HG03469 (cell line): ENCODE measurements at regions not wholly inside any gene's neighbourhood (a gene's known extent, or its start where the extent isn't known, plus 50 kb on each side); places are given as distances from the start of the nearest gene placed in this dataset.

Experiments
- ATAC-seq: cut with Tn5 transposase; IDR thresholded peaks from one replicate; pipeline ENCODE4 v1.9.1; 2021; ENCODE audit warnings: mild to moderate bottlenecking, moderate library complexity, moderate number of reproducible peaks; ENCODE audit not compliant: unreplicated experiment

DNA sequence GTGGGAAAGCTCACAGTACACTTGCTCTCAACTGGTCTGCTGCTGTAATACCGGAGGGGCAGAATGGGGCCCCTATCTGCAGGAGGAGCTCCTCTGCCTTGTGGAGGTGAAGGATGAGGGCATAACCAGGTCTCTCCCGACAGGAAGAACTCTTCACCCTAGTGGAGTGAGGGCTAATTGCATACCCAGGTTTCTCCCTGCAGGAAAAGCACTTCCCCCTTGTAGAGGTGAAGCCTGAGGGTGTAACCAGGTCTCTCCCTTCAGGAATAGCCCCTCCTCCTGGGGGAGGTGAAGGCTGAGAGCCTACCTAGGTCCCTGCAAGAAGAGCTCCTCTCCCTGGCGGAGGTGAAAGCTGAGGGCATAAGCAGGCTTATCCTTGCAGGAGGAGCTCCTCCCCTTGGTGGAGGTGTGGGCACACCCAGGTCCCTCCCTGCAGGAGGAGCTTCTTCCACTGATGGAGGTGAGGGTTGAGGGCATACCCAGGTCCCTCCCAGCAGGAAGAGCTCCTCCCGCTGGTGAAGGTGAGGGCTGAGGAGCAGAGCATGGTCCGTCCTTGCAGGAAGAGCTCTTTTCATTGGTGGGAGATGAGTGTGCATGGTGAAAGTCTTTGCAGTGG, 954.1 kb downstream of the NLGN4Y start:
- no peak for ATAC-seq

GRCh38 chrY:15500536-15500935, 976.2 kb downstream of the NLGN4Y start:
- no peak for ATAC-seq

GRCh38 chrY:15501181-15501580, 976.9 kb downstream of the NLGN4Y start:
- ATAC-seq = no peak

DNA sequence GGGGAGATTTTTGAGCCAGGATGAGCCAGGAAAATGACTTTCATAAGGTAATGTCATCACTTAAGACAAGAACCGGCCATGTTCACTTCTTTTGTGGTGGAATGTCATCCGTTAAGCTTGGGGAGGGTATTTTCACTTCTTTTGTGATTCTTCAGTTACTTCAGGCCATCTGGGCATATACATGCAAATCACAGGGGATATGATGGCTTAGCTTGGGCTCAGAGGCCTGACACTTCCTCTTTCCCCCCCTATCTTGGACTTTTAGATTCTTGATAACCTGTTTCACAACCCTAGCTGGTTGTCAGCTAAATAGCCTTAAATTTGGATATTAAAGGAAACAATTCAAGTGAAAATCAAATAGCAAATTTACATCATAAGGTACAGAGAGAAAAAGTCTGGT, 986.0 kb downstream of the NLGN4Y start:
- no peak for ATAC-seq

- ATAC-seq = no peak
Observed at GRCh38 chrY:15510984-15511650, 986.8 kb downstream of the NLGN4Y start.

DNA sequence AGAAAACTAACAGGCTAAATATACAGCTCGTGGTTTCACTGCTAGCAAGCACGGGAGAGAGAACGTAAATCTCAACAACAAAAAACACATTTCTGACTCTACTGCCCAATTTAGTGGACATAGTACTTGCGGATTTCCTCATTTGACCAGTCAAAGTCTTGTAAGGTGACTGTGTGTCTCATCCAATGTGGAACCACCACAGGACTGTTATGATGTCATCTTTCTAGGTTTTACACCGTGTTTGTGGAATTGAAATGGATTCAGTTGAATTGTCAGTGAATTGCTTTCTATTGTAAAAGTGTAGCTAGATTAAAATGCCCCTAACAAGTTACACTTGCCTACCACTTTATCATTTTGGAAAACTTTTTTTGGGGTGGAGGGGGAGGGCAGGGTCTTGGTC, 1010.8 kb downstream of the NLGN4Y start:
- no peak for ATAC-seq

- ATAC-seq = peak; percentile 44
Observed at GRCh38 chrY:15535784-15536511, 1011.6 kb downstream of the NLGN4Y start.

DNA sequence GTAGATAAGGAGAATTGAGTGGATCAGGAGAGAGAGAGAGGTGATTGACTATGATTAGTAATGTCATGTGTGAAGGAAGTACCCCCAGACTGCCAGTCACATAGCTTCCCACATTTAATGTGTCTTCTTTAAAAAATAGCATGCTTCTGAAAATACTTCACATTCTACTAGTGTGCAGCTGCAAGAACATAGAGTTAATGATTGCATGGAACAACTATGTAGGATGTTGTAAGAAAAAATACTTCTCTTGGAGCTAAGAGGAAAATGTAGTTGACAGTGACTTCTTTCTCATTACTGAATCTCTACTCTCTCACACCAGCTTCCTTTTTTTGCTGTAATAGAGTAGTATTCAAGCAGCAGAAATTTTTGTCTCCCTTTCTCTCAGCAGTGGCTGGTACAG, 1016.2 kb downstream of the NLGN4Y start:
- ATAC-seq = no peak

DNA sequence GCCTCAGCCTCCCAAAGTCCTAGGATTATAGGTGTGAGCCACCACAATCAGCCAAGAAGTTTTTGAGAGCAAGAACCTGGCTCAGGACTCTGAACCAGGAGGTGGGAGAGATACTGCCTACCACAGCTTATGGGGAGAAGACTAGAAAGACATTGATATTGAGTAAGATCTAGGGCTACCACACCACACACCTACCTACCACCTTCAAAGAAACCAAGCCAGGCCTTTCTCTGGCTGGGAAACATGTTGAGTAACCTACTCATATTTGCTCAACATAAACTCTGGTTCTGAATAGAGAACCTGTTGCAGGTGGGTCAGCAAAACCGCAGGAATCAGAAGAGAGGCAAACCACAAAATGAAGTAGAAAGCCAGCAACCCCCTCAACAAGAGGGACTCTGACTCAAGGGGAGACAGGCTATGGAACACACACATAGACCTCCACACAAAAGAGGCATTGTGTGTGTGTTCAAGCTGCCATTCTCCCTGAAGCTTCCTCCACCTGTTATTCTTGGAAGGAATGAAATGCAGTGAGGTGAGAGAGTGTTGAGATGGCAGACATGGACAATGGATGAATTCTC, 1021.9 kb downstream of the NLGN4Y start:
- ATAC-seq = no peak

DNA sequence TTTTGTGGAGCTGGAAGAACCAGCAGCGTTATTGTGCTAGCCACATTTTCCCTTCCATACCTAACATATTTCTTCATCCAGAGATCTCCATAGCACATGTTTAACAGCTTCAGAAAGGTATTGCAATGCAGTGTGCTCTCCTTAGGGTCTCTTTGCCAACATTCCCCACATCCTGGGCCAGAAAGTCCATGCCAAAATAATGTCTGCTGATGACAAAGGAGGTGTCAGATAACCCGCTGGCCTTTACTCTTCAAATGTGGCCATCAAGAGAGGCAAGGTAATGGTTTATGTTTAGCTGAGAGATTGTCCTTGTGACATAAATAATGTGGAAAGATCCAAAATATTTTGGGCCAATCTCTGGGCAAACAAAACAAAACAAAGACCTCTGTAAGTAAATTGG, 1027.7 kb downstream of the NLGN4Y start:
- no peak for ATAC-seq

- no peak for ATAC-seq
Observed at GRCh38 chrY:15554991-15555390, 1030.7 kb downstream of the NLGN4Y start.

- ATAC-seq = no peak
Observed at GRCh38 chrY:15559169-15559568, 1034.8 kb downstream of the NLGN4Y start.

GRCh38 chrY:15560840-15561239, 1036.5 kb downstream of the NLGN4Y start:
- ATAC-seq = no peak

DNA sequence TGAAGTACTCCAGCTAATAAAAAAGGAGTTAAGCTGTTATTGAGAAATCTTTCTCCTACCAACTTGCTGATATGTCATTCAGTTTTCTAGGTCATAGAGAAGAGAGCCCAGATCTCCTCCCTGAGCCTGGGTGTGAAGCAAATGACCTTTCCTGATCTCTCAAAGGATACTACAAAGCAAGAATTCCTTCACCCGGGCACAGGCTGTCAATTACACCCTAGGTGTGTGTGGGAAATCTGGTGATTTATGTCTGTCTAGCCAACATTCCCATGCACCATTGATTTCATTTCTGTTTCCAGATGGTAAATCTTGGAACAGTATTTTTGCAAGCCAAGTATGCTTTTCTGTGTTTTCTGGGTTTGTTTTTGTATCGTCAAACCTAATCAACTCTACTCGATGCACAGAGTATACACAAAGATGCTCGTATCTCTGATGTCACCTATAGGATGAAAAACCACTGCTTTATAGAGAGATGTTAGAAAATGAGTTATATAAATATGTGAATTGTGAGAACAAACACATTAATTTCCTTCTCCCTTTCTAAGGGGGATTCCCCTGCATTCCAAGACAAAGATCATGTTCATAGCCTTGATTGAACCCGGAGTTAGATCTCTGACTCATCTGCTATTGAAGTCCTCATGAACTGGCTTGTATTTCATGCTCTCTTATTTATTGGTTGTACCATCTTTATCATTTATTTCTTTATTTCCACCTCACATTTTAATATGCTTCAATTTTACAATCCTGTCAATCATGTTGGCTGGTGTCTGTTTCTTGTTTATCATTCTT, 1037.4 kb downstream of the NLGN4Y start:
- no peak for ATAC-seq

DNA sequence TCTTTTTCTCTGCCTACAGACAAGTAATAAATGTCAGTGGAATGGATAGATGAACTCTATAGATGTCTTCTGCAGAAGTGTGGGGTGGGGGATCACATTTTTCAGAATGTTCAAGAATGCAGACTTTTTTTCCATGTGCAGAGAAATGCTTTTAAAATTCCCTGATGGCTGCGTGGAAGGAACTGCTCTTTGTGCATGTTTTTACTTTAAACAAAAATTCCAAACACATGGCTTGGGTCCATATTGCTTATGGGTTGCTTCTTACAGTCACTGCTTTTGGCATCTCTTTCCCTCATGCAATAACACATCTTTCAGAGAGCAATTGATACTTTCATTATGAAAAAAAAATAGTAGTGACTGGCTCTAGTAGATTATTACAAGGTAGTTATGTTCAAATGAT, 1053.6 kb downstream of the NLGN4Y start:
- ATAC-seq = no peak

GRCh38 chrY:15578761-15579160, 1054.4 kb downstream of the NLGN4Y start:
- no peak for ATAC-seq

GRCh38 chrY:15579245-15579644, 1054.9 kb downstream of the NLGN4Y start:
- no peak for ATAC-seq

GRCh38 chrY:15583111-15583510, 1058.8 kb downstream of the NLGN4Y start:
- no peak for ATAC-seq

DNA sequence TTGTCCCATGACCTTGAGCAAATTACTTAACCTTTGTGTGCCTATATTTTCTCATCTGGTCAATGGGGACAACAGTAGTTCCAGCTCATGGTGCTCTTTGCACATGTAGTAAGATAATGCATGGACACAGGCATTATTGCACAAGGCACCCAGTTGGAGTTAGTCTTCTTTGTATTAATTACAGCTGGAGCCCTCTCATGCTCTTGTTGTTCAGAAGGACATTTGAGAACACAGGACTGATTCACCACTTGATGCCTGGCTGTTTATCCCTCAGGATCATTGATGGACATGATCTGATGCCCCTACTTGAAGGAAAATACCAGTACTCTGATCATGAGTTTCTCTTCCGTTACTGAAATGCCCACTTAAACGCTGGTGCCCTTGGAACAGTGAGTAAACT, 1068.6 kb downstream of the NLGN4Y start:
- ATAC-seq = no peak

DNA sequence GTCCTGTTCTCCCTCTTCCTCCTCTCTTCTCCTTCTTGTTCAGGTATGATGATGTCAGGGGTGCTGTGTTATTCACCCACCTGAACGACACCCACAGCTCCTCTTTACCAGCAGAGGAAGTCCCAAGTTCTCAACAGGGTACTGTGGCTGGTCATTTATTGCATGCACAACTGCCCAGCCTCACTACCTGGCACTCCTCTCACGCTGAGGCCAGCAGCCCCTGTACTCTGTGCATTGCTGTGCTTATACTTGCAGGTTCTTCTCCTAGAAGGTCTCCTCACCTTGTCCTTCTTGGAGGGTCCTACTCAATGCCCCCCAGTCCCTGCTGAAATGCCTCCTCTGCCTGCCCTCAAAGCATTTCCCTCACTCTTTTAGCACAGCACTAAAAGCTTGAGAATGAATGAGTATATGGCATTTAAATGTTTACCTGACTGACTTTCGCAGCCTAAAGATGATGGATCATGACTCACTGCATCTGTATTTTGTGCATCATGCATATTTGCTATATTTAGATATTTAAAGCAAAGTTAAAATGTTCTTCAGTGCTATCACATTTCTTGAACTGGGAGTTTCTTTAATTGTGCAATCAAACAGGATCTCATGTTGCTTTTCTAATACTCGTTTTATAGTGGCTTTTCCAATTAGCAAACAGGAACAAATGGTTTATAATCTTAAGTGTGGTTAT, 1069.3 kb downstream of the NLGN4Y start:
- no peak for ATAC-seq
